Mesenchymal stem cell (in vitro differentiated cells and primary cell): ENCODE measurements at regions not wholly inside any gene's neighbourhood (a gene's known extent, or its start where the extent isn't known, plus 50 kb on each side); places are given as distances from the start of the nearest gene placed in this dataset.

ENCODE experiments used
- DNase-seq: peaks from one replicate; pipeline ENCODE4 v3.0.0-alpha.2; 2013
- H2AFZ ChIP-seq: one replicate; pipeline ENCODE4 v1.6.1; 2013; ENCODE audit warnings: low read depth, mild to moderate bottlenecking, control low read depth, inconsistent platforms, low read length, moderate library complexity
- H2AK5ac ChIP-seq: 2 replicates; pipeline ENCODE4 v1.6.1; 2013; ENCODE audit warnings: low read length, moderate library complexity, mild to moderate bottlenecking, inconsistent platforms; ENCODE audit not compliant: severe bottlenecking
- H2BK120ac ChIP-seq: one replicate; pipeline ENCODE4 v1.6.1; 2013; ENCODE audit warnings: low read depth, mild to moderate bottlenecking, inconsistent platforms, low read length, moderate library complexity
- H2BK12ac ChIP-seq, 2 experiments: one replicate each; pipeline ENCODE4 v1.6.1; 2013; ENCODE audit warnings: inconsistent platforms in 2 of 2, low read length in 2 of 2, mild to moderate bottlenecking in 2 of 2, moderate library complexity in 2 of 2, control low read depth in 1 of 2
- H2BK15ac ChIP-seq: one replicate; pipeline ENCODE4 v1.6.1; 2013; ENCODE audit warnings: mild to moderate bottlenecking, low read depth, inconsistent platforms; ENCODE audit not compliant: poor library complexity, severe bottlenecking
- H2BK5ac ChIP-seq: 2 replicates; pipeline ENCODE4 v1.6.1; 2013; ENCODE audit warnings: low read depth, mild to moderate bottlenecking, low read length, control low read depth, inconsistent platforms; ENCODE audit not compliant: poor library complexity, severe bottlenecking
- H3K14ac ChIP-seq, 2 experiments: one replicate each; pipeline ENCODE4 v1.6.1; 2013; ENCODE audit warnings: inconsistent platforms in 2 of 2, low read length in 2 of 2, control low read depth in 1 of 2, mild to moderate bottlenecking in 1 of 2, moderate library complexity in 1 of 2
- H3K18ac ChIP-seq, 2 experiments: one replicate each; pipeline ENCODE4 v1.6.1; 2013; ENCODE audit warnings: inconsistent platforms in 2 of 2, low read length in 2 of 2, control low read depth in 1 of 2, low read depth in 1 of 2, mild to moderate bottlenecking in 1 of 2
- H3K23ac ChIP-seq, 2 experiments: one replicate each; pipeline ENCODE4 v1.6.1; 2013; ENCODE audit warnings: inconsistent platforms in 2 of 2, low read length in 2 of 2, mild to moderate bottlenecking in 2 of 2, moderate library complexity in 2 of 2, control low read depth in 1 of 2
- H3K27ac ChIP-seq: 2 replicates; pipeline ENCODE4 v1.5.1; 2013; ENCODE audit warnings: mild to moderate bottlenecking, moderate library complexity, low read length, control low read depth, inconsistent platforms; ENCODE audit not compliant: poor library complexity, severe bottlenecking
- H3K27me3 ChIP-seq, 2 experiments: 2 replicates each; pipeline versions ENCODE4 v1.6.1 to v1.7.0; 2013; ENCODE audit warnings: low read length in 2 of 2, mild to moderate bottlenecking in 2 of 2, moderate library complexity in 2 of 2, control low read depth in 1 of 2, inconsistent platforms in 1 of 2; ENCODE audit not compliant: control insufficient read depth in 1 of 2, insufficient read depth in 1 of 2
- H3K36me3 ChIP-seq, 2 experiments: 2 replicates each; pipeline versions ENCODE4 v1.6.1 to v1.7.0; 2013; ENCODE audit warnings: low read length in 2 of 2, control low read depth in 1 of 2, inconsistent platforms in 1 of 2, low read depth in 1 of 2, mild to moderate bottlenecking in 1 of 2; ENCODE audit not compliant: insufficient read depth in 2 of 2, control insufficient read depth in 1 of 2
- H3K4ac ChIP-seq, 2 experiments: one replicate each; pipeline ENCODE4 v1.6.1; 2013; ENCODE audit warnings: inconsistent platforms in 2 of 2, low read length in 2 of 2, mild to moderate bottlenecking in 2 of 2, moderate library complexity in 2 of 2, control low read depth in 1 of 2, low read depth in 1 of 2
- H3K4me1 ChIP-seq: 2 replicates; pipeline ENCODE4 v1.6.1; 2013; ENCODE audit warnings: low read depth, low read length, control low read depth; ENCODE audit not compliant: control insufficient read depth, insufficient read depth
- H3K4me2 ChIP-seq: 2 replicates; pipeline ENCODE4 v1.6.1; 2013; ENCODE audit warnings: low read length, mild to moderate bottlenecking, inconsistent platforms; ENCODE audit not compliant: poor library complexity, severe bottlenecking
- H3K4me3 ChIP-seq, 2 experiments: 2 replicates each; pipeline versions ENCODE4 v1.5.1 to v1.7.0; 2013; ENCODE audit warnings: low read length in 2 of 2, mild to moderate bottlenecking in 2 of 2, control low read depth in 1 of 2, low read depth in 1 of 2; ENCODE audit not compliant: insufficient read depth in 1 of 2
- H3K79me1 ChIP-seq: replicated peaks from 2 replicates; pipeline ENCODE4 v1.6.1; 2013; ENCODE audit warnings: mild to moderate bottlenecking, control low read depth, low read length, inconsistent platforms; ENCODE audit not compliant: poor library complexity, severe bottlenecking
- H3K9ac ChIP-seq: 2 replicates; pipeline ENCODE4 v1.7.0; 2013; ENCODE audit warnings: mild to moderate bottlenecking, low read length, moderate library complexity
- H3K9me3 ChIP-seq: 2 replicates; pipeline ENCODE4 v1.7.0; 2013; ENCODE audit warnings: mild to moderate bottlenecking, low read length; ENCODE audit not compliant: control insufficient read depth
- H4K8ac ChIP-seq: one replicate; pipeline ENCODE4 v1.6.1; 2013; ENCODE audit warnings: inconsistent platforms, mild to moderate bottlenecking, low read length, moderate library complexity
- H4K91ac ChIP-seq: one replicate; pipeline ENCODE4 v1.6.1; 2013; ENCODE audit warnings: mild to moderate bottlenecking, low read length, inconsistent platforms
- WGBS: methylation state at CpG from one replicate; pipeline ENCODE4 v1.1.7; 2013; ENCODE audit warnings: mixed read lengths; 5-methylcytosine and 5-hydroxymethylcytosine counted together

GRCh38 chr5:153211076-153211475 is 279.4 kb upstream of the GRIA1 start:
- Histone ChIP-seq H3K4me3 (no peak overlapping the region), H2BK15ac (no peak overlapping the region), H3K14ac (no peak overlapping the region), H3K23ac (no peak overlapping the region), H3K18ac (no peak overlapping the region), H4K91ac (no peak overlapping the region), H2BK12ac (no peak overlapping the region), H2AK5ac (no peak overlapping the region), H3K4ac (no peak overlapping the region), H2AFZ (no peak overlapping the region), H3K4me1 (no peaks in the 10 kb centered on the region), H3K9ac (no peak overlapping the region), H3K4me2 (no peak overlapping the region), H3K9me3 (peaks cover 2% of the 10 kb centered on the region), H3K79me1 (no peaks in the 10 kb centered on the region), H3K27ac (no peak overlapping the region), H2BK5ac (no peak overlapping the region), H2BK120ac (no peak overlapping the region), H4K8ac (no peak overlapping the region), H3K36me3 (no peaks in the 10 kb centered on the region), H3K27me3 (no peaks in the 10 kb centered on the region)
- no peak for DNase-seq
- 88% methylated on average over 4 of the region's 4 CpGs for WGBS

- 94% methylated on average over 3 of the region's 3 CpGs for WGBS
- no peak overlapping the region for H2BK120ac ChIP-seq
- no peak overlapping the region for H3K27ac ChIP-seq
- no peak overlapping the region for H2AFZ ChIP-seq
- no peaks in the 10 kb centered on the region for H3K36me3 ChIP-seq
- H4K8ac ChIP-seq: no peak overlapping the region
- no peaks in the 10 kb centered on the region for H3K79me1 ChIP-seq
- no peak for DNase-seq
- no peak overlapping the region for H3K18ac ChIP-seq
- H2AK5ac ChIP-seq: no peak overlapping the region
- H3K23ac ChIP-seq: no peak overlapping the region
- H3K4ac ChIP-seq: no peak overlapping the region
- no peaks in the 10 kb centered on the region for H3K4me1 ChIP-seq
- peaks cover 3% of the 10 kb centered on the region for H3K9me3 ChIP-seq
- H4K91ac ChIP-seq: no peak overlapping the region
- no peaks in the 10 kb centered on the region for H3K27me3 ChIP-seq
- H3K14ac ChIP-seq: no peak overlapping the region
- no peak overlapping the region for H2BK12ac ChIP-seq
- no peak overlapping the region for H2BK5ac ChIP-seq
- H2BK15ac ChIP-seq: no peak overlapping the region
- no peak overlapping the region for H3K4me3 ChIP-seq
- no peak overlapping the region for H3K4me2 ChIP-seq
- no peak overlapping the region for H3K9ac ChIP-seq
Measured at GRCh38 chr5:153212471-153212870, 278.0 kb upstream of the GRIA1 start.

DNA sequence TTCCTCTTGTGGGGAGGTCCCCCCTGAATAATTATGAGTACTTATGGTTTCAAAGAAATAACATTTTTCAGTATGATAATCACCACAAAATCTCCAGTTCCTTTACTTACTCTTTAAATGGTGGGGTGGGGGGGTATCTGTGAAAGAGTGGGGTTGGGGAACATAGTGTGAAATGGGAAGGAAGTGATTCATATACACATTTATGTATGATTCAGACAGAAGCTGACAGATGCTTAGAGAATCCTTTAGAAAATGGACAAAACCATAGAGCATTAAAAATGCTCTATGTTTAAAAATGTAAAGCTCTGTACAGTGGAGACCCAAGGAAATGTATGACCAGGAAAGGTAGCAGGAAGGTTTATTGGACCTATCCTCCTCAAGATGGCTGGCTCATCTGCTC is 267.5 kb upstream of the GRIA1 start:
- no peak overlapping the region for H3K27ac ChIP-seq
- no peak overlapping the region for H3K18ac ChIP-seq
- H2BK12ac ChIP-seq: no peak overlapping the region
- H3K36me3 ChIP-seq: no peaks in the 10 kb centered on the region
- H3K14ac ChIP-seq: no peak overlapping the region
- peak; percentile 58 for DNase-seq
- no peak overlapping the region for H2AK5ac ChIP-seq
- H3K9ac ChIP-seq: no peak overlapping the region
- no peaks in the 10 kb centered on the region for H3K4me1 ChIP-seq
- H3K23ac ChIP-seq: no peak overlapping the region
- H3K79me1 ChIP-seq: no peaks in the 10 kb centered on the region
- H4K91ac ChIP-seq: no peak overlapping the region
- H3K9me3 ChIP-seq: peaks cover 9% of the 10 kb centered on the region
- no peak overlapping the region for H2BK15ac ChIP-seq
- H2BK120ac ChIP-seq: no peak overlapping the region
- H3K27me3 ChIP-seq: no peaks in the 10 kb centered on the region
- no peak overlapping the region for H2AFZ ChIP-seq
- no peak overlapping the region for H3K4me2 ChIP-seq
- no peak overlapping the region for H4K8ac ChIP-seq
- H2BK5ac ChIP-seq: no peak overlapping the region
- no peak overlapping the region for H3K4ac ChIP-seq
- no peak overlapping the region for H3K4me3 ChIP-seq

- H3K18ac ChIP-seq: no peak overlapping the region
- no peak overlapping the region for H2BK12ac ChIP-seq
- H3K9me3 ChIP-seq: peaks cover 5% of the 10 kb centered on the region
- H2BK5ac ChIP-seq: no peak overlapping the region
- no peak overlapping the region for H3K4me2 ChIP-seq
- no peaks in the 10 kb centered on the region for H3K79me1 ChIP-seq
- H3K4me1 ChIP-seq: no peaks in the 10 kb centered on the region
- 61% methylated on average over 6 of the region's 6 CpGs for WGBS
- no peak overlapping the region for H3K4me3 ChIP-seq
- no peak overlapping the region for H4K91ac ChIP-seq
- DNase-seq: peak; percentile 6
- H3K4ac ChIP-seq: no peak overlapping the region
- H3K27me3 ChIP-seq: no peaks in the 10 kb centered on the region
- no peak overlapping the region for H3K27ac ChIP-seq
- H2BK120ac ChIP-seq: no peak overlapping the region
- no peak overlapping the region for H2AFZ ChIP-seq
- no peak overlapping the region for H3K23ac ChIP-seq
- H4K8ac ChIP-seq: no peak overlapping the region
- no peak overlapping the region for H2AK5ac ChIP-seq
- H2BK15ac ChIP-seq: no peak overlapping the region
- H3K36me3 ChIP-seq: no peaks in the 10 kb centered on the region
- no peak overlapping the region for H3K14ac ChIP-seq
- H3K9ac ChIP-seq: no peak overlapping the region
Measured at GRCh38 chr5:153223376-153223775, 267.1 kb upstream of the GRIA1 start.
